ENCODE measurements at regions not wholly inside any gene's neighbourhood (a gene's known extent, or its start where the extent isn't known, plus 50 kb on each side); places are given as distances from the start of the nearest gene placed in this dataset.

- TF ChIP-seq CTCF (IDR thresholded peaks at IDR 0.05) (no peak), EP300 (IDR thresholded peaks at IDR 0.05) (no peak), POLR2A (IDR thresholded peaks at IDR 0.05) (no peak), POLR2AphosphoS5 (IDR thresholded peaks at IDR 0.05) (no peak)
Measured at GRCh38 chr22:46043339-46043738, 66.4 kb upstream of the WNT7B start.

All from stomach (tissue), 4 donors.